ENCODE measurements at regions not wholly inside any gene's neighbourhood (a gene's known extent, or its start where the extent isn't known, plus 50 kb on each side); places are given as distances from the start of the nearest gene placed in this dataset.

DNA sequence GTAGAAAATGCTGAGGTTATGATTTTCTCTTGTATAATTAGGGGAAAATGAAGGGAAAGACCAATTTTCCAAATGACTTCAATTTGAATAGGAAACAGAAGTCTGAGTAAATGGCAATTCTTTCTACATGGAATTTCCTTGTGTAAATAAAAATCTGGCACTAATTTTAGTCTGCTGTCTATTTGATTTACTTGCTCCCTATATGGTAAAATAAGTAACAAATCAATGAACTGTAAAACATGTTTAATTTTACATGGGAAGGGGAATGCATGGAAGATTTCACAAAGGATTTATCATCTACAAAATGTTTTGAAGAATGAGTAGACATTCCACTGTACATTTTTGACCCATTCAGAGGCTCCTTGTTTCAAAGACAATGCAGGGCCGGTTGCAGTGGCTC lies 811.6 kb upstream of the GOT2 start:
- TF ChIP-seq TAF1 (IDR thresholded peaks at IDR 0.05; ENCODE audit: borderline replicate concordance, insufficient read depth, low read length) = no peak
- TF ChIP-seq, protein P1, sequence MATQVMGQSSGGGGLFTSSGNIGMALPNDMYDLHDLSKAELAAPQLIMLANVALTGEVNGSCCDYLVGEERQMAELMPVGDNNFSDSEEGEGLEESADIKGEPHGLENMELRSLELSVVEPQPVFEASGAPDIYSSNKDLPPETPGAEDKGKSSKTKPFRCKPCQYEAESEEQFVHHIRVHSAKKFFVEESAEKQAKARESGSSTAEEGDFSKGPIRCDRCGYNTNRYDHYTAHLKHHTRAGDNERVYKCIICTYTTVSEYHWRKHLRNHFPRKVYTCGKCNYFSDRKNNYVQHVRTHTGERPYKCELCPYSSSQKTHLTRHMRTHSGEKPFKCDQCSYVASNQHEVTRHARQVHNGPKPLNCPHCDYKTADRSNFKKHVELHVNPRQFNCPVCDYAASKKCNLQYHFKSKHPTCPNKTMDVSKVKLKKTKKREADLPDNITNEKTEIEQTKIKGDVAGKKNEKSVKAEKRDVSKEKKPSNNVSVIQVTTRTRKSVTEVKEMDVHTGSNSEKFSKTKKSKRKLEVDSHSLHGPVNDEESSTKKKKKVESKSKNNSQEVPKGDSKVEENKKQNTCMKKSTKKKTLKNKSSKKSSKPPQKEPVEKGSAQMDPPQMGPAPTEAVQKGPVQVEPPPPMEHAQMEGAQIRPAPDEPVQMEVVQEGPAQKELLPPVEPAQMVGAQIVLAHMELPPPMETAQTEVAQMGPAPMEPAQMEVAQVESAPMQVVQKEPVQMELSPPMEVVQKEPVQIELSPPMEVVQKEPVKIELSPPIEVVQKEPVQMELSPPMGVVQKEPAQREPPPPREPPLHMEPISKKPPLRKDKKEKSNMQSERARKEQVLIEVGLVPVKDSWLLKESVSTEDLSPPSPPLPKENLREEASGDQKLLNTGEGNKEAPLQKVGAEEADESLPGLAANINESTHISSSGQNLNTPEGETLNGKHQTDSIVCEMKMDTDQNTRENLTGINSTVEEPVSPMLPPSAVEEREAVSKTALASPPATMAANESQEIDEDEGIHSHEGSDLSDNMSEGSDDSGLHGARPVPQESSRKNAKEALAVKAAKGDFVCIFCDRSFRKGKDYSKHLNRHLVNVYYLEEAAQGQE (IDR thresholded peaks at IDR 0.05; ENCODE audit: insufficient read depth in 1 of 2, low read depth in 2 of 2, low read length in 2 of 2) = no peak

All from PFSK-1 (cell line).